HEK293 (cell line): ENCODE measurements at regions not wholly inside any gene's neighbourhood (a gene's known extent, or its start where the extent isn't known, plus 50 kb on each side); places are given as distances from the start of the nearest gene placed in this dataset.

Experiments
- CTCF ChIA-PET: fragments of 350-600 bp; formaldehyde crosslinking; extraction: SDS; loops from one replicate; lab custom pipeline; 2021; ENCODE audit warnings: antibody characterized with exemption; lab: Yijun Ruan, JAX
- POLR2A ChIA-PET: fragments of 300-600 bp; formaldehyde crosslinking; extraction: SDS; loops from one replicate; lab custom pipeline; 2020; ENCODE audit warnings: antibody characterized with exemption, inconsistent platforms; lab: Yijun Ruan, JAX
- H3K27ac ChIP-seq: fragments of 200-500 bp; sonication (Bioruptor generic); 2 replicates; pipeline ENCODE4 v1.5.1; 2014; ENCODE audit warnings: low read depth, low read length, control low read depth, inconsistent platforms; ENCODE audit errors: extremely low read depth
- H3K36me3 ChIP-seq, 2 experiments: fragments of 200-500 bp in 1 of 2; sonication (Bioruptor generic) in 1 of 2; 1 replicate in 1 of 2; 2 replicates in 1 of 2; pipeline ENCODE4 v1.5.1; 2014 to 2017; ENCODE audit warnings: inconsistent platforms in 2 of 2, low read length in 2 of 2; ENCODE audit not compliant: control insufficient read depth in 2 of 2, insufficient read depth in 1 of 2
- H3K4me1 ChIP-seq: fragments of 200-500 bp; sonication (Bioruptor generic); 2 replicates; pipeline ENCODE4 v1.5.1; 2014; ENCODE audit warnings: mild to moderate bottlenecking, low read length, inconsistent platforms; ENCODE audit not compliant: control insufficient read depth, insufficient read depth
- H3K4me3 ChIP-seq: 2 replicates; pipeline ENCODE4 v1.5.1; 2011; ENCODE audit warnings: low read depth, mild to moderate bottlenecking, control low read depth, low read length, moderate library complexity
- H3K9me3 ChIP-seq: fragments of 200-500 bp; sonication (Bioruptor generic); 2 replicates; pipeline ENCODE4 v1.5.1; 2014; ENCODE audit warnings: low read depth, low read length, inconsistent platforms; ENCODE audit not compliant: control insufficient read depth, insufficient read depth
- GLIS1 ChIP-seq: fragments of 450-650 bp; formaldehyde crosslinking; IDR thresholded peaks from 2 replicates; pipeline ENCODE4 v1.5.1; 2016; ENCODE audit warnings: missing biosample characterization, missing genetic modification characterization
- MZF1 ChIP-seq: fragments of 450-650 bp; formaldehyde crosslinking; IDR thresholded peaks from 2 replicates; pipeline ENCODE4 v1.5.1; 2017; ENCODE audit warnings: missing biosample characterization, missing genetic modification characterization, borderline replicate concordance
- OSR2 ChIP-seq: fragments of 450-650 bp; formaldehyde crosslinking; IDR thresholded peaks from 2 replicates; pipeline ENCODE4 v1.5.1; 2016; ENCODE audit warnings: missing biosample characterization, missing genetic modification characterization
- TCF7L2 ChIP-seq: IDR thresholded peaks from 2 replicates; pipeline ENCODE4 v1.6.1; 2011; ENCODE audit warnings: low read depth, mild to moderate bottlenecking, inconsistent platforms, low read length, moderate library complexity, borderline replicate concordance
- ZBTB21 ChIP-seq: fragments of 450-650 bp; formaldehyde crosslinking; IDR thresholded peaks from 2 replicates; pipeline ENCODE4 v1.5.1; 2017; ENCODE audit warnings: missing biosample characterization, missing genetic modification characterization
- ZFP37 ChIP-seq: fragments of 450-650 bp; formaldehyde crosslinking; IDR thresholded peaks from 2 replicates; pipeline ENCODE4 v1.5.1; 2016; ENCODE audit warnings: missing biosample characterization, missing genetic modification characterization
- ZNF138 ChIP-seq: fragments of 450-650 bp; formaldehyde crosslinking; IDR thresholded peaks from 2 replicates; pipeline ENCODE4 v1.5.1; 2016; ENCODE audit warnings: missing biosample characterization, missing genetic modification characterization, borderline replicate concordance
- ZNF140 ChIP-seq: fragments of 450-650 bp; formaldehyde crosslinking; IDR thresholded peaks from 2 replicates; pipeline ENCODE4 v1.5.1; 2016; ENCODE audit warnings: missing biosample characterization, missing genetic modification characterization
- ZNF16 ChIP-seq: fragments of 450-650 bp; formaldehyde crosslinking; IDR thresholded peaks from 2 replicates; pipeline ENCODE4 v1.5.1; 2016; ENCODE audit warnings: low read depth, missing biosample characterization, missing genetic modification characterization
- ZNF175 ChIP-seq: fragments of 450-650 bp; formaldehyde crosslinking; IDR thresholded peaks from 2 replicates; pipeline ENCODE4 v1.5.1; 2016; ENCODE audit warnings: missing biosample characterization, missing genetic modification characterization
- ZNF426 ChIP-seq: fragments of 450-650 bp; formaldehyde crosslinking; IDR thresholded peaks from 2 replicates; pipeline ENCODE4 v1.5.1; 2017; ENCODE audit warnings: missing biosample characterization, missing genetic modification characterization, mild to moderate bottlenecking, inconsistent platforms, moderate library complexity
- ZNF530 ChIP-seq: fragments of 450-650 bp; formaldehyde crosslinking; IDR thresholded peaks from 2 replicates; pipeline ENCODE4 v1.5.1; 2016; ENCODE audit warnings: low read depth, missing biosample characterization, missing genetic modification characterization
- ZNF610 ChIP-seq: fragments of 450-650 bp; formaldehyde crosslinking; IDR thresholded peaks from 2 replicates; pipeline ENCODE4 v1.5.1; 2016; ENCODE audit warnings: missing biosample characterization, missing genetic modification characterization, borderline replicate concordance
- ZNF660 ChIP-seq: fragments of 450-650 bp; IDR thresholded peaks from 2 replicates; pipeline ENCODE4 v1.5.1; 2018; ENCODE audit warnings: missing biosample characterization, mild to moderate bottlenecking, missing genetic modification characterization
- ZNF664 ChIP-seq: fragments of 450-650 bp; formaldehyde crosslinking; IDR thresholded peaks from 2 replicates; pipeline ENCODE4 v1.5.1; 2016; ENCODE audit warnings: missing biosample characterization, missing genetic modification characterization
- ZNF792 ChIP-seq: fragments of 450-650 bp; formaldehyde crosslinking; IDR thresholded peaks from 2 replicates; pipeline ENCODE4 v1.5.1; 2016; ENCODE audit warnings: missing biosample characterization, missing genetic modification characterization
- TF ChIP-seq, protein P1 (sequence below): fragments of 450-650 bp; formaldehyde crosslinking; IDR thresholded peaks from 2 replicates; pipeline ENCODE4 v1.5.1; 2017; ENCODE audit warnings: missing biosample characterization, missing genetic modification characterization
- TF ChIP-seq, protein P2 (sequence below): IDR thresholded peaks from 2 replicates; pipeline ENCODE4 v1.6.1; 2011; ENCODE audit warnings: mild to moderate bottlenecking, low read depth, low read length, borderline replicate concordance
- TF ChIP-seq, protein P3 (sequence below): fragments of 450-650 bp; formaldehyde crosslinking; IDR thresholded peaks from 2 replicates; pipeline ENCODE4 v1.5.1; 2016; ENCODE audit warnings: missing biosample characterization, missing genetic modification characterization
- TF ChIP-seq, protein P4 (sequence below): fragments of 450-650 bp; formaldehyde crosslinking; IDR thresholded peaks from 2 replicates; pipeline ENCODE4 v1.5.1; 2016; ENCODE audit warnings: missing biosample characterization, missing genetic modification characterization
- TF ChIP-seq, protein P5 (sequence below): fragments of 450-650 bp; formaldehyde crosslinking; IDR thresholded peaks from 2 replicates; pipeline ENCODE4 v1.5.1; 2016; ENCODE audit warnings: missing biosample characterization, missing genetic modification characterization
- TF ChIP-seq, protein P6 (sequence below): fragments of 450-650 bp; IDR thresholded peaks from 2 replicates; pipeline ENCODE4 v1.5.1; 2018; ENCODE audit warnings: missing biosample characterization, missing genetic modification characterization

DNA sequence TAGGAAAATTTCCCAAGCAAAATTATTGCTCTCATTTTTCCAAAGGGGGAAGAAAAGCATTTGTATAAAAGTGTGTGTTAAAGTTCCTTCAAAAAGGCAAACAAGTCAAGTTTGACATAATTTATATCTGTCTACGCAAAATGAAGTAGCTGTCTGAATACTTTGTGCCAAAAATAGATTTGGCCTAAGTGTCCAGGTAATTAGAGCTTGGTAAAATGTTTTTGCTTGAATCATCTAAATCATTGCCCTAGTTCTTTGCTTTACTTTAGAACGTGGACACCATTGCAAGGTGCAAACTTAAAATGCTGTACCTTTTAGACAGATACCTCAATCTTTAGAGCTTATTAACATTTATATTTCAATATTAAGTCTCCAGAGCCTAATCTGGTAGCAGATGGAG, 97.6 kb upstream of the MAPRE2 start:
- TF ChIP-seq ZNF138 (no peak), ZFP37 (tag by site-specific recombination) (no peak), ZNF610 (tag by site-specific recombination) (no peak), ZNF660 (tag by site-specific recombination) (no peak), ZNF664 (tag by site-specific recombination) (no peak), ZNF16 (no peak), ZNF426 (tag by site-specific recombination) (no peak), ZNF530 (tag by site-specific recombination) (no peak), ZNF175 (tag by site-specific recombination) (no peak), MZF1 (tag by site-specific recombination) (no peak), OSR2 (tag by site-specific recombination) (no peak)
- TF ChIP-seq, protein P1, sequence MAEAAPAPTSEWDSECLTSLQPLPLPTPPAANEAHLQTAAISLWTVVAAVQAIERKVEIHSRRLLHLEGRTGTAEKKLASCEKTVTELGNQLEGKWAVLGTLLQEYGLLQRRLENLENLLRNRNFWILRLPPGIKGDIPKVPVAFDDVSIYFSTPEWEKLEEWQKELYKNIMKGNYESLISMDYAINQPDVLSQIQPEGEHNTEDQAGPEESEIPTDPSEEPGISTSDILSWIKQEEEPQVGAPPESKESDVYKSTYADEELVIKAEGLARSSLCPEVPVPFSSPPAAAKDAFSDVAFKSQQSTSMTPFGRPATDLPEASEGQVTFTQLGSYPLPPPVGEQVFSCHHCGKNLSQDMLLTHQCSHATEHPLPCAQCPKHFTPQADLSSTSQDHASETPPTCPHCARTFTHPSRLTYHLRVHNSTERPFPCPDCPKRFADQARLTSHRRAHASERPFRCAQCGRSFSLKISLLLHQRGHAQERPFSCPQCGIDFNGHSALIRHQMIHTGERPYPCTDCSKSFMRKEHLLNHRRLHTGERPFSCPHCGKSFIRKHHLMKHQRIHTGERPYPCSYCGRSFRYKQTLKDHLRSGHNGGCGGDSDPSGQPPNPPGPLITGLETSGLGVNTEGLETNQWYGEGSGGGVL (tag by site-specific recombination) = no peak
- Histone ChIP-seq H3K9me3 (no peaks in the 10 kb centered on the region), H3K4me3 (no peak overlapping the region), H3K27ac (no peak overlapping the region), H3K4me1 (no peaks in the 10 kb centered on the region), H3K36me3 (no peaks in the 10 kb centered on the region)
- CTCF ChIA-PET = interaction anchor here (0.5 to 1.0 kb wide), 2 partner anchors 9 to 63 kb away, joined by 3 read pairs; no protein-coding TSS in a partner anchor
- POLR2A ChIA-PET = no interaction called here

DNA sequence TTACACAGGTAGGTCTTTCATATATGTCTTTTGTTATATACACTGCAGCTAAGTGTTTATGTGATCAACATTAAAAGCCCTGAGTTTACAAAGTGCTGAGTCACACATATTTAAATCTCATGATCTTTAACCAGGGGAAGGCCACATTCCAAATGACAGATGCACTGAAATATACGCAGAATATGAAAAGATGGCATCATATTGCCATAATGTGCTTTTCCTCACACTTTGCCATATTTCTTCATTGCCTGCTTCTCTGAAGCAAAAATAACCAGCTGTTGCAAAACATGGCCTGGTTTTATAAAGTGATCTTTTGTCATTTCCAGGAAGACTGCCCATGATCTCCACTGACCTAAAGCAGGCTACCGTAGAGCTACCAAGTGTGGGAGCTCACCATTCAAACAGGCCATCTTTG, 93.5 kb upstream of the MAPRE2 start:
- POLR2A ChIA-PET = no interaction called here
- no peaks in the 10 kb centered on the region for H3K9me3 ChIP-seq
- no peaks in the 10 kb centered on the region for H3K36me3 ChIP-seq
- no peak overlapping the region for H3K27ac ChIP-seq
- CTCF ChIA-PET = no interaction called here
- no peak overlapping the region for H3K4me3 ChIP-seq
- H3K4me1 ChIP-seq = no peaks in the 10 kb centered on the region
- TF ChIP-seq ZNF175 (tag by site-specific recombination) (no peak), GLIS1 (tag by site-specific recombination) (no peak), TCF7L2 (no peak), ZBTB21 (no peak), ZNF792 (tag by site-specific recombination) (no peak), ZNF664 (tag by site-specific recombination) (no peak), ZNF140 (tag by site-specific recombination) (no peak)
- TF ChIP-seq, protein P2, sequence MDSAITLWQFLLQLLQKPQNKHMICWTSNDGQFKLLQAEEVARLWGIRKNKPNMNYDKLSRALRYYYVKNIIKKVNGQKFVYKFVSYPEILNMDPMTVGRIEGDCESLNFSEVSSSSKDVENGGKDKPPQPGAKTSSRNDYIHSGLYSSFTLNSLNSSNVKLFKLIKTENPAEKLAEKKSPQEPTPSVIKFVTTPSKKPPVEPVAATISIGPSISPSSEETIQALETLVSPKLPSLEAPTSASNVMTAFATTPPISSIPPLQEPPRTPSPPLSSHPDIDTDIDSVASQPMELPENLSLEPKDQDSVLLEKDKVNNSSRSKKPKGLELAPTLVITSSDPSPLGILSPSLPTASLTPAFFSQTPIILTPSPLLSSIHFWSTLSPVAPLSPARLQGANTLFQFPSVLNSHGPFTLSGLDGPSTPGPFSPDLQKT = no peak
- TF ChIP-seq, protein P3, sequence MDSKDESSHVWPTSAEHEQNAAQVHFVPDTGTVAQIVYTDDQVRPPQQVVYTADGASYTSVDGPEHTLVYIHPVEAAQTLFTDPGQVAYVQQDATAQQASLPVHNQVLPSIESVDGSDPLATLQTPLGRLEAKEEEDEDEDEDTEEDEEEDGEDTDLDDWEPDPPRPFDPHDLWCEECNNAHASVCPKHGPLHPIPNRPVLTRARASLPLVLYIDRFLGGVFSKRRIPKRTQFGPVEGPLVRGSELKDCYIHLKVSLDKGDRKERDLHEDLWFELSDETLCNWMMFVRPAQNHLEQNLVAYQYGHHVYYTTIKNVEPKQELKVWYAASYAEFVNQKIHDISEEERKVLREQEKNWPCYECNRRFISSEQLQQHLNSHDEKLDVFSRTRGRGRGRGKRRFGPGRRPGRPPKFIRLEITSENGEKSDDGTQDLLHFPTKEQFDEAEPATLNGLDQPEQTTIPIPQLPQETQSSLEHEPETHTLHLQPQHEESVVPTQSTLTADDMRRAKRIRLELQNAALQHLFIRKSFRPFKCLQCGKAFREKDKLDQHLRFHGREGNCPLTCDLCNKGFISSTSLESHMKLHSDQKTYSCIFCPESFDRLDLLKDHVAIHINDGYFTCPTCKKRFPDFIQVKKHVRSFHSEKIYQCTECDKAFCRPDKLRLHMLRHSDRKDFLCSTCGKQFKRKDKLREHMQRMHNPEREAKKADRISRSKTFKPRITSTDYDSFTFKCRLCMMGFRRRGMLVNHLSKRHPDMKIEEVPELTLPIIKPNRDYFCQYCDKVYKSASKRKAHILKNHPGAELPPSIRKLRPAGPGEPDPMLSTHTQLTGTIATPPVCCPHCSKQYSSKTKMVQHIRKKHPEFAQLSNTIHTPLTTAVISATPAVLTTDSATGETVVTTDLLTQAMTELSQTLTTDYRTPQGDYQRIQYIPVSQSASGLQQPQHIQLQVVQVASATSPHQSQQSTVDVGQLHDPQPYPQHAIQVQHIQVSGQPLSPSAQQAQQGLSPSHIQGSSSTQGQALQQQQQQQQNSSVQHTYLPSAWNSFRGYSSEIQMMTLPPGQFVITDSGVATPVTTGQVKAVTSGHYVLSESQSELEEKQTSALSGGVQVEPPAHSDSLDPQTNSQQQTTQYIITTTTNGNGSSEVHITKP (tag by site-specific recombination) = no peak
- TF ChIP-seq, protein P4, sequence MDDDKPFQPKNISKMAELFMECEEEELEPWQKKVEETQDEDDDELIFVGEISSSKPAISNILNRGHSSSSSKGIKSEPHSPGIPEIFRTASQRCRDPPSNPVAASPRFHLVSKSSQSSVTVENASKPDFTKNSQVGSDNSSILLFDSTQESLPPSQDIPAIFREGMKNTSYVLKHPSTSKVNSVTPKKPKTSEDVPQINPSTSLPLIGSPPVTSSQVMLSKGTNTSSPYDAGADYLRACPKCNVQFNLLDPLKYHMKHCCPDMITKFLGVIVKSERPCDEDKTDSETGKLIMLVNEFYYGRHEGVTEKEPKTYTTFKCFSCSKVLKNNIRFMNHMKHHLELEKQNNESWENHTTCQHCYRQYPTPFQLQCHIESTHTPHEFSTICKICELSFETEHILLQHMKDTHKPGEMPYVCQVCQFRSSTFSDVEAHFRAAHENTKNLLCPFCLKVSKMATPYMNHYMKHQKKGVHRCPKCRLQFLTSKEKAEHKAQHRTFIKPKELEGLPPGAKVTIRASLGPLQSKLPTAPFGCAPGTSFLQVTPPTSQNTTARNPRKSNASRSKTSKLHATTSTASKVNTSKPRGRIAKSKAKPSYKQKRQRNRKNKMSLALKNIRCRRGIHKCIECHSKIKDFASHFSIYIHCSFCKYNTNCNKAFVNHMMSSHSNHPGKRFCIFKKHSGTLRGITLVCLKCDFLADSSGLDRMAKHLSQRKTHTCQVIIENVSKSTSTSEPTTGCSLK (tag by site-specific recombination) = no peak
- TF ChIP-seq, protein P5, sequence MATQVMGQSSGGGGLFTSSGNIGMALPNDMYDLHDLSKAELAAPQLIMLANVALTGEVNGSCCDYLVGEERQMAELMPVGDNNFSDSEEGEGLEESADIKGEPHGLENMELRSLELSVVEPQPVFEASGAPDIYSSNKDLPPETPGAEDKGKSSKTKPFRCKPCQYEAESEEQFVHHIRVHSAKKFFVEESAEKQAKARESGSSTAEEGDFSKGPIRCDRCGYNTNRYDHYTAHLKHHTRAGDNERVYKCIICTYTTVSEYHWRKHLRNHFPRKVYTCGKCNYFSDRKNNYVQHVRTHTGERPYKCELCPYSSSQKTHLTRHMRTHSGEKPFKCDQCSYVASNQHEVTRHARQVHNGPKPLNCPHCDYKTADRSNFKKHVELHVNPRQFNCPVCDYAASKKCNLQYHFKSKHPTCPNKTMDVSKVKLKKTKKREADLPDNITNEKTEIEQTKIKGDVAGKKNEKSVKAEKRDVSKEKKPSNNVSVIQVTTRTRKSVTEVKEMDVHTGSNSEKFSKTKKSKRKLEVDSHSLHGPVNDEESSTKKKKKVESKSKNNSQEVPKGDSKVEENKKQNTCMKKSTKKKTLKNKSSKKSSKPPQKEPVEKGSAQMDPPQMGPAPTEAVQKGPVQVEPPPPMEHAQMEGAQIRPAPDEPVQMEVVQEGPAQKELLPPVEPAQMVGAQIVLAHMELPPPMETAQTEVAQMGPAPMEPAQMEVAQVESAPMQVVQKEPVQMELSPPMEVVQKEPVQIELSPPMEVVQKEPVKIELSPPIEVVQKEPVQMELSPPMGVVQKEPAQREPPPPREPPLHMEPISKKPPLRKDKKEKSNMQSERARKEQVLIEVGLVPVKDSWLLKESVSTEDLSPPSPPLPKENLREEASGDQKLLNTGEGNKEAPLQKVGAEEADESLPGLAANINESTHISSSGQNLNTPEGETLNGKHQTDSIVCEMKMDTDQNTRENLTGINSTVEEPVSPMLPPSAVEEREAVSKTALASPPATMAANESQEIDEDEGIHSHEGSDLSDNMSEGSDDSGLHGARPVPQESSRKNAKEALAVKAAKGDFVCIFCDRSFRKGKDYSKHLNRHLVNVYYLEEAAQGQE = no peak
- TF ChIP-seq, protein P6, sequence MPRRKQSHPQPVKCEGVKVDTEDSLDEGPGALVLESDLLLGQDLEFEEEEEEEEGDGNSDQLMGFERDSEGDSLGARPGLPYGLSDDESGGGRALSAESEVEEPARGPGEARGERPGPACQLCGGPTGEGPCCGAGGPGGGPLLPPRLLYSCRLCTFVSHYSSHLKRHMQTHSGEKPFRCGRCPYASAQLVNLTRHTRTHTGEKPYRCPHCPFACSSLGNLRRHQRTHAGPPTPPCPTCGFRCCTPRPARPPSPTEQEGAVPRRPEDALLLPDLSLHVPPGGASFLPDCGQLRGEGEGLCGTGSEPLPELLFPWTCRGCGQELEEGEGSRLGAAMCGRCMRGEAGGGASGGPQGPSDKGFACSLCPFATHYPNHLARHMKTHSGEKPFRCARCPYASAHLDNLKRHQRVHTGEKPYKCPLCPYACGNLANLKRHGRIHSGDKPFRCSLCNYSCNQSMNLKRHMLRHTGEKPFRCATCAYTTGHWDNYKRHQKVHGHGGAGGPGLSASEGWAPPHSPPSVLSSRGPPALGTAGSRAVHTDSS (tag by site-specific recombination) = no peak
